HG03108 (cell line): ENCODE measurements at regions not wholly inside any gene's neighbourhood (a gene's known extent, or its start where the extent isn't known, plus 50 kb on each side); places are given as distances from the start of the nearest gene placed in this dataset.
"Not testable (repeated sequence)": the region's sequence is repeated elsewhere in the genome, so short reads cannot be mapped to it uniquely, and the experiment has no call there.

Experiments
- ATAC-seq: cut with Tn5 transposase; IDR thresholded peaks from one replicate; pipeline ENCODE4 v1.9.1; 2021; ENCODE audit warnings: moderate library complexity; ENCODE audit not compliant: unreplicated experiment

DNA sequence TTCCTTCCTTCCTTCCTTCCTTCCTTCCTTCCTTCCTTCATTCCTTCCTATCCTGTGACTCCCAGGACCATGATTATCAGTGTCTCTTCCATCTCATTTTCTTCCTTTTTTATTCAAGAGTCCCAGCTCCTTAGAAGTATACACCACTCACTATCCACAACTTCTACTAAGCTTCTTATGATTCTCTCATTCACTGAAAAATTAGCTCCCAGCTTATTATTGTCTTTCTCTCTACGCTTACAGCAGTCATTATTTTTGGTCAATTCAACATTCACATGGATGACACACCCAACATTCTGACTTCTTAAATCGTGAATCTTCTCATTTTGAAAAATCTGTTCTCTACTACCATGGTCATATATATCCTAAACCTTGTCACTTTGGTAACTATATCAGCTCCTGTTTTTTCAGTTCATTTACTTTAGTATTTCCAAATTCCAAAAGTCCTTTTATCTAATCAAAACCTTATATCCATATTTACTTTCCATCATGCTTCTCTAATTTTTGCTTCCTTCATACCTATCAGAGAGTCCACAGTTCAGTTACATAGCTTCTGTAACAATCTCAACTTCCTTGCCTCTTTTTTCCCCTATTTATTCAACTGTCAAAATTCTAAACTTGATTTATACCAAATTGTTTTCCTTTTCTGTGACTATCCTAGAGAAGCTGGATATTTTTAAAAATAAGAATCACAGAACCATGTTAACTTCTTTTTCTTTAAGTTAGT, 677.5 kb downstream of the RAPGEF2 start:
- no peak for ATAC-seq

DNA sequence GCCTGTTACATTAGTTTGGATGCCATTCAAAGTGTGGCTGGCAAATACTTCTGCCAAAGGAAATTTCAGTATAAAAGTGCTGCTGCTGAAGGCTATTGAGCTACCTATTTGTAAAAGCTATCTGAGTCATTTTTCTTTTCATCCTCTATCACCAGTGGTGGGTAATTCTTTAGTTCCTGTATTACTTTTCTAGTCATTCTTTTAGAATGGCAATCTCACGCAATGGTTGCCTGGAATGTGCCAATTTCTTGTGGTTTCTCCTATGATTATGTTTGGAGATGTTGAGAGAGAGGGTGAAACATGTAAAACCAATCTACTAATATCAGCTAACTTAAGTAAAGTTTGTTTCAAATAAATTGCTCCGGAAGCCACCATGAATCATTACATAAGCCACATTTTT, 685.0 kb downstream of the RAPGEF2 start:
- ATAC-seq, result no peak

DNA sequence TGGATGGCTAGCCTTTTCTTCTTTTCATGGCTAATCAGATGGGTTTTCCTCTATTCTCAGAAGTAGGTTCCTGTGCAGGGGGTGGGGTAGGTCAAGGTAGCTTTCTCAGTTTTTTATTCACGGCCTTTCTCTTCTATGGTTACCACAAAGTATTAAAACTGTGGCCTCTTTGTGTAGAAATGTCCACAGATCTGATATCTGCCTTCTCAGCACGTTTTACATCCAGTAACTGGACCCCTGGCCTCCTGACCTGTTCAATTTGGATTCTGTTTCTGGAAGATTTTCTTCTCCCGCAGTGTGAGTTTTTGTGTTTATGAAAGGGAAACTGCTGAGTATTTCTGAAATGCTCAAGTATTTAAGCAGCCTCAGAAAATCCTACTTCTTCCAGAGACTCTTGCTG, 688.5 kb downstream of the RAPGEF2 start:
- ATAC-seq, result no peak

DNA sequence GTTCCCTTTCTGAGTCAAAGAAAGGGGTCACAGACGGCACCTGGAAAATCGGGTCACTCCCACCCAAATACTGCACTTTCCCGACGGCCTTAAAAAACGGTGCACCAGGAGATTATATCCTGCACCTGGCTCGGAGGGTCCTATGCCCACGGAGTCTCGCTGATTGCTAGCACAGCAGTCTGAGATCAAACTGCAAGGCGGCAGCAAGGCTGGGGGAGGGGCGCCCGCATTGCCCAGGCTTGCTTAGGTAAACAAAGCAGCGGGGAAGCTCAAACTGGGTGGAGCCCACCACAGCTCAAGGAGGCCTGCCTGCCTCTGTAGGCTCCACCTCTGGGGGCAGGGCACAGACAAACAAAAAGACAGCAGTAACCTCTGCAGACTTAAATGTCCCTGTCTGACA, 701.7 kb downstream of the RAPGEF2 start:
- not testable (repeated sequence) for ATAC-seq

DNA sequence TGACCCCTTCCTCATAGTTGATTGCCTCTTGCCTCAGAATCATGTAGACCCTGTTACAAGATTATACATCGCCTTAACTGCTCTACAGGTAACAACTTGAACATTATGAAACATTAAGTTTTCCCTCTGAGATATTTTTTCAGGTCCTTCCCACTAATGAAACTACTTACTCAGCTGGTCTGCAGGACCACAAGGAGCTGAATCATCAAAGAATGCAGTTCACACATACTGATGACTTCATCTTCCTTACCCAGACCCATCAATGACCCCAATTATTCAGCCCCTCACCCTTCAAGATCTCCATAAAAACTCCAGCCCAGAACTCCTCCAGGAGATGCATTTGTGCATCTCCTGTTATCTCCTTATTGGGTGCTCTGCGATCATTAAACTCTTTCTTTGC, 720.9 kb downstream of the RAPGEF2 start:
- ATAC-seq, result no peak

DNA sequence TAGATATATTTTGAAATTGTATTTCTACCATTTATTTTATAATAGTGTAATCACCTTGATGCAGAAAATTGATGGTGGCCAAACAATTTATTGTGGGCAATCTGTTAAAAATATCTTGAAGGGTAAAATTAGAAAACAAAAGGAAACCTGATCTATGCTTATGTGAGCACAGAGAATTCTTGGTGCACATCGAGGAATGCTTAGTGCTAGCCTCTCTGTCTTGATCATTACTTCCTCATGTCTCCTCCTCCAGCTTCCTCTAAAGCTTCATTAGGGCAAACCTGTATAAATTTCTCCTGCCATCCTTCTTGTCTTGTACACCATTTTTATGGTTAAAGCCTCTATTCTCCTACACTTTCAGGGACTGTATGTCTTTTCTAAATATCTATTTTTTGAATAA, 725.8 kb downstream of the RAPGEF2 start:
- no peak for ATAC-seq

DNA sequence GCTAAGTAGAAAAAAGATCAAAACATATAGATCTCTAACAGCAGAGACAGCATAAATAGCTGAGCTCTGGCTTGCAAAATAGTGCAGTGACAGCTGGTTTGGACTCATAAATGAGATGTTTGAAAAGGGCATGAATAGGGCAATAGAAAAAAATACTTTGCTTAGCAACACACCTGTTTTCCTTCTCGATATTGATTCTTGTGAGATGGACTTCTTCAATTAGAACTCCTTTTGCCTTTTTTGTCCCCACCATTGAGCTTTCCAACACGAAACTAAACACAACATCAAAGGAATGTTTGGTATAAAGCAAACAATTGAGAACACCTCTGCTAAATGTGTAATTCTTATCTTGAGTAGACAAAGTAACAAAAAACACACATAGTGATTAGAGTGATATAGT, 726.3 kb downstream of the RAPGEF2 start:
- no peak for ATAC-seq

DNA sequence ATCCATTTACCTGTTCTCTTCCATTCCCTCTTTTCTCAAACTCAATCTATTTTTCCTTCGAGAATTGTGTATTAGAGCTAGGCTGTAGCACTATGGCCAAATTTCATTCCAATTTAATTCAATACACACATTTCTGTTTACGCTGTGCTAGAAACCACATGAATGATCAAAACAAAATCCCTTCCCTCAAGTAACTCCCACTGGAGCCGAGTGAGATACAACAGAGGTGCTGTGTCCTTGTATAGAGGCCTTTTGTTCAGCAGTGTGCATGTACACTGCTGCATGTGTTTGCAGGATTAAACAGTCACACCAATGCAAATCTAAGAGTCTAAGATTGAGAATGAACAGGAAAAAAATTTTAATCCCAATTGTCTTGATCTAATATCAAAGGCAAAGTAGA, 734.2 kb downstream of the RAPGEF2 start:
- no peak for ATAC-seq

DNA sequence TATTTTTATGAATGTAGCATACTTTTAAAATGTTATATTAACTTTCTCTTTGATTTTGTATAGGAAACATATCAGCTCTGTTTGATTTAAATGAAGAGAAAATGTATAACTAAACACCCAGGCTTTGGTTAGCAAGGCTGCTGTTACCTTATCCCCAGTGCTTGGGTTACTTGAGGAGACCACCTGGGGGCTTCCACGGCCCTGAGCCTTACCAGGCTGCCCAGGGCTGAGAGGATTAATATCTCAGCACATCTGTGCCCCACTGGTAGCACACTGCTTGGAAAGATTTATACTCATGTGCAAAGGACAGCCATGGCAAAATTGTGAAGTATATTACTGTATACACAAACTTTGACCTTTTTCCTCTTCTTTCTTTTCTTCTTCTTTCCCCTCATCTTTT, 752.9 kb downstream of the RAPGEF2 start:
- no peak for ATAC-seq

DNA sequence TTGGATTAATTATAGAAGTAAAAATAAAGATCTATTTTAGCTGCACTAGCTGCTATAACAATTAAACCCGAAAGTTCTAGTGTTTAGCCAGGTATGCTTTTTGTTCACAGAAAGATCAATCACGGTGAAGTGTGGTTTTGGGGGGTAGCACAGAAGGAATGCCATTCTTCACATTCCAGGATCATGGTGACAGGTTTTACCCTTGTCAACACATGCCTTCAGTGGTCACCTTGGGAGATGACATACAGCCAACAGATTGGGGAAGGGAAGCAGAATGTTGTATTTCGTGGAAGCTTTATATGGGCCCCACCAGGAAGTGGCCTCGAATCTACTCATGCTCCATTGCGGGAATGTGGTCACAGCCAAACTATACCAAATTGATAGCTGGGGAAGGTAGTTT, 753.6 kb downstream of the RAPGEF2 start:
- no peak for ATAC-seq

DNA sequence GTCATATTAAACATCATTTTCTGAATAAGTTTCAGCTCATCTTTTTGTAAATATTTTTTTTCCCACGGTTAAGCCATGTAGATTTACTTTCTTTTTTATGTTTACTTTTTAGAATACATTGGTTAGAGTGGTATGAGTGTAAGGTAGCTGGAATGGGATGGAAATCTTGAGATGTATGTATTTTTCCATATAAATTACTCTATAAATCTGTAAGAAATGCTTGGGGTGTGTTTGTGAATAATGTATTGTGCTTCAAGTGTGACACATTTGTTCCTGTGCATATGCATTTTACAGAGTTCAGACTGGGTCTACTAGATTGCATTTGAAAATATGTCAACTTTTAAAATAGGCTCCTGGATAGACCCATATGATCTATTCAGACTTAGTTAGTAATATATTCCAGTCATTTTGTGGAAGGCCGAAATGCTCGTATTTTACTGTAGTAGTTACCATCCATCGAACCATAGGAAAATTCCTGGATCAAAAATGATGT, 756.8 kb downstream of the RAPGEF2 start:
- no peak for ATAC-seq

DNA sequence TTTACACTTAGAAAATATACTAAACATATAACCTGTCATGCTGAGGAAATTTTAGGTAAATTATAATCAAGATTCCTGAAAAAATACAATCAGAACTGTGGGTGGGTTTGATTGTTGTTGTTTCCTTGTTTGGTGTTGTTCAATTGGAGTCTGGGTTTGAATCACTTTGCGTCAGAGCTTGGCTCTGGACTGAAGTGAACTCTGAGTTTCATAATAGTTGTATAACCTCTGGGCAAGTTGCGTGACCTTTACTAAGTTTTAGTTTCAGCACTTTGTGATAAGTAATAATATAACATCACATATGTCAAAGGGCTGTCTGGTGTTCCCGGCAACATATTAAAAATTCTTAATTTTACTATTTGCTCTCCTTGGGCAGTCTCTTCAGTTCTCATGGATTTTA, 758.1 kb downstream of the RAPGEF2 start:
- no peak for ATAC-seq

DNA sequence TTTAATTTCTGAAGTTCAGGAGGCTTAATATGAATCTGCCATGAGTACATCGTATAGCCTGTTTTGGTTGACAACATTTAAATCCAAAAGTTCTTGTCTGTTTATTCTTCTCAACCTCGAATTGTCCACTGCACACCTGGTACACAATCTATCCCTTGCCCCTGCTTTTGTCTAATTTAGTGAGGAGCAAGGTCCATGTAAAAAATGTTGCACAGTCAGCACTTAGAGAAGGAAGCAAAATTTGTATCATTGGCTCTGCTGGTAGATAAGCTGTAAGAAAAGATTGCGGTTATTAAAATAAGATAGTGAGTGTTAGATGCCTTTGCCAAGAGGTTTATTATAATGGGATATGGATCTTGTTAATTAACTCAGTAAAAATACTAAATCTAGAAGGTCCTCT, 761.5 kb downstream of the RAPGEF2 start:
- no peak for ATAC-seq

DNA sequence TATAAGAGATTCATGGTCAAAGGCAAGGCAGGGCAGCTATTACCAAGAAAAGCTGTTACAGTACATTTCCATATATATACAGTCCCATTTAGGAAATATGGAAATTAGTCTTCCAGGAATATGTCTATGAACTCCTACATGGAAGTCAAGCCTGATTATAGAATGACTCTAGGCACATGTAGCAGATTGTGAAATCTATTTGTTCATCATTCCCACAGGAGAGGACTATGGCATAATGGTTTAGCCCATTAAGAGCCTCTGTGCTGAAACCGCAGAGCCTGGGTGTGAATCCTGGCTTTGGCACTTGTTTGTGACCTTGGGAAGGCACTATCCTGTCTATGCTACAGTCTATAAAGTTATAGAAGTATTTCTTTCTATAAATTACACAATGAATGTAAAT, 764.8 kb downstream of the RAPGEF2 start:
- no peak for ATAC-seq

DNA sequence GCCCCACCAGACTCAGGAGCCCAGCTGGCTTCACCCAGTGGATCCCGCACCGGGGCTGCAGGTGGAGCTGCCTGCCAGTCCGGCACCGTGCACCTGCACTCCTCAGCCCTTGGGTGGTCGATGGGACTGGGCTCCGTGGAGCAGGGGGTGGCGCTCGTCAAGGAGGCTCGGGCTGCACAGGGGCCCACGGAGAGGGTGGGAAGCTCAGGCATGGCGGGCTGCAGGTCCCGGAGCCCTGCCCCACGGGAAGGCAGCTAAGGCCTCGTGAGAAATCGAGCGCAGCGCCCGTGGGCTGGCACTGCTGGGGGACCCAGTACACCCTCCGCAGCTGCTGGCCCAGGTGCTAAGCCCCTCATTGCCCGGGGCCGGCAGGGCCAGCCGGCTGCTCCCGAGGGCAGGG, 766.1 kb downstream of the RAPGEF2 start:
- ATAC-seq, result not testable (repeated sequence)

DNA sequence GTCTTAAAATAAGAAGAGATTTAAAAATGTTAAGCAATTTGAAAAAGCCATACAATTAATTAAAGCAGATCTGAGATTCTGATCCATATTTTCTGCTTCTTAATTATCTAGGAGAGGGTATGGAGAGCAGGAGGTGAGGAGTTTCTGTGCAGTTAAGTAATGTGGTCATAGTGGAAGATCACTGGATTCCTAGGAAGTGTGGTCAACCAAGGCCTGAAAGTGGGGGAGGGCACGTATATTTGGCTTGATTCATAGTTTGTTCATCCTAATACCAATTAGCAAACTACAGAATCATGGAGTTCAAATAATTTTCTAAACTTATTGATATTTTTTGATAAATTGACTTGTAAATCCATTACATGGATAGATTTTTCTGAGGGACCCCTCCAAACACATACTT, 768.3 kb downstream of the RAPGEF2 start:
- ATAC-seq, result no peak

DNA sequence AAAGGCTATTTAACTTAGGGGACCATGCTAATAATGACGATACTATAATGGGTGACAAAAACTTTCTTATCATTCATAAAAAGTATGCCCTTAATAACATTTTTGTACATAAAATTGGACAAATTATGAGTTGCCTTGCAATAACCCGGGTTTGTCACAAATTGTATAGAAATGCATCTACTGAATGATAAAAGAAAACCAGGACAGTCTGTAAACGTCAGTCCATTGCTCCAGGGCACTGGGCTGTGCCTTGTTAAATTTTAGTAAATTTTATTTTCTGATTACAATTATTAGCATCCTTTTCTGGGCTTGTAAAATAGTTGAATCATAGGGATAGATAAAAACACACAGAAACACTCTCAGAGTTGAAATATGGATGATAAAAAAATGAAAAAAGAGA, 778.3 kb downstream of the RAPGEF2 start:
- ATAC-seq, result no peak

DNA sequence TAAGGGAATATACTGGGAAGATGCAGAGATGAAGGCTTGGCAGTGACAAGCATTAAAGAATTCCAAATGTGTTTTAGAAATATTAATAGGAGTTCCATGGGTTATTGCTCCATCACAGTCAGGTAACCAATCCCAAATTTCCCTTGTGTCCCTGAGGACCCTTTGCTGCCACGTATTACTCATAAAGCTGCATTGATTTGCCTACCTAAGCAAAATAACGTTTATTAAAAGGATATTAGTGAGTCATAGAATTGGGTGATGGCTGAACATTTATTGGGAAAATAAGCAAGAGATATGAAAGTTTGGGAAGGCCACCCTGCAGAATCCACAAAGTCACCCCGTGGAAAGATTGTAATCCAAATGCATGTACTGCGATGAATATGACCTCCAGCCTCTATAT, 782.1 kb downstream of the RAPGEF2 start:
- no peak for ATAC-seq

DNA sequence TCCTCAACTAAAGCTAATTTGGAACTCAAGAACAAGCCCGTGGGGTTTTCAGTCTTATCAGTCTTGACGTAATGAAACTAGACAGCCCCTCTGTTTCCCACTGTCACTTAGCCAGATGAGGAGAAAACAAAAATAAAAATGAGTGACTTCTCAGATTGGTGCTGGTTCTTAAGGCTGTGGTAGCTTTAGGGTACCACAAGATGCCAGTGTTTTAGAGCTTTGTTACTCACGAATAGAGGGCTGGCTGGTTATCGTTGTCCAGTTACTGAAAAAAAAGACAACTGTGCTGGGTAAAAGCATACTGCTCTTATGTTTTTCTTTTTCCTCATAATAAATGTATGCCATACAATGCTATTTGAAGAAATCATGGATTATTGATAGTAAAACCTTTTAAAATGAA, 796.7 kb downstream of the RAPGEF2 start:
- no peak for ATAC-seq

DNA sequence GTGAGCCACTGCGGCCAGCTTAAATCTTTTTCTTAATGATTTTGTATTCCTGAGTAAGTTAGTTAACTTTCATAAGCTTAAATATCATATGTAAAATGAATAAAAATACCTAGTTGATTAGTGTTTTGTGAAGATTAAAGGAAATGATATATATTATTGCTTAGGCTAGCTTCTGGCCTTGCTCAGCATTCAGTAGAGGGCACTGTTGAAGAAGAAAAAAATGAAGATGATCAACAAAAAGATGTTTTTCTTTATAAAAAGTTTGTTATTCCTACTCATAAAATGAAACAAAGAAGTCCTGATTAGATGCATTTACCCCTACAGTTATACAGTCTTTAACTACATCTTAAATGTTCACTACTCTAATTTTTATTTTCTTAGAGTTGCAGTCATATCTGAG, 797.7 kb downstream of the RAPGEF2 start:
- no peak for ATAC-seq

DNA sequence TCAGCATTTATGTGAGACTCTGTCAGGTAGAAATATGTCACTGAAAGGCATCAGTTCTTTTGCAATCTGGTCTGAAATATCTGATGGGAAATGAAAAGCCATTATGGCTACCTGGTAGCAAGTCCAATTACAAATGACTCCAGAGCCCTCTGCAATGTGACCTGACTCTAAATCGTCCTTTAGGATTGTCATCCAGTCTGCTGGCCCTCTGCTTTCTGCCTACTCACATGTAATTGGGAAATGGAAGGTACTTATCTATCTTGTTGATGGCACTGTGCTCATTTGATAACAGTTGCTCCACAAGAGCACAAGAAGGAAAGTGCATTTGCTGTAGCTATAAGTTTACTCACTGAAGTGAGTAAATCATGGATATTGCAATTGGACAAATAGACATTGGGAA, 799.8 kb downstream of the RAPGEF2 start:
- no peak for ATAC-seq

DNA sequence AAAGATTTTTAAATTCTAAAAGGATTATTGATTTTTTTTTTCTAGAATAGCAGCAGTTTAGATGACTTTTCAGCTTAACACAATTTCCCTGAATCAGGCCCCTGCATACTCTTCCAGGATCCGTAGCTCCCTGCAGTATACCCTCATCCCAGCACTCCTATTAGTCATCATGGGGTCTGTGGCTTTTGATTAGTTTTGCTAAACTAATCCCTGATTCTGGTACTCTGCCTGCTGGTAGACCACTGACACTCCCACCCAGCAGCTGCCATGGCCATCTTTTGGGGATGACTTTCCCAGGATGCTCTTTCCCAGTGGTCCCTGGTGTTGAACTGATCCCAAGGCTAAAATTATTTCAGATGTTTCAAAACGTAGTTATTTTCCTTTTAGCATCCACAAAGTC, 802.0 kb downstream of the RAPGEF2 start:
- ATAC-seq, result no peak

DNA sequence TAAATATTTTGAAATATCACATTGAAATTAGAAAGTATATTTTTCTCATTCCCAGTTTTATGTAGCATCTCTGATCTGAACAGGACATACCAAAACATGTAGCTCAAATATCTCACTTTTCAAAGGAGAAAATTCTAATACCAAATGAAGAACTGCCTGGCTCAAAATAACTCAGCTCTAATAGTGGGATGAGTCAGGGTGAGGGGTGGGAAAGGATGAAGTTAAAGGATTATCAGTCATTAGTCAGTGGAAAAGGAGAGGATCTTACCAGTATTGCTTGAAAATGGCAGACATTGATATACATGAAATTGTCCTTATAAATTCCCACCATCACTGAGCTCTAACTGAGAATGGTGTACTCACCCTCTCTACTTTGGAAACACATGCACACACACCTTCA, 803.2 kb downstream of the RAPGEF2 start:
- no peak for ATAC-seq
